Activated CD4-positive, alpha-beta T cell treated with anti-CD3 and anti-CD28 coated beads for 24 hours (primary cell): ENCODE measurements at regions not wholly inside any gene's neighbourhood (a gene's known extent, or its start where the extent isn't known, plus 50 kb on each side); places are given as distances from the start of the nearest gene placed in this dataset.
"Not testable (repeated sequence)": the region's sequence is repeated elsewhere in the genome, so short reads cannot be mapped to it uniquely, and the experiment has no call there.

Experiments used
- DNase-seq, 2 donors: peaks; one replicate each; pipeline ENCODE4 v3.0.0-alpha.2; 2020; ENCODE audit warnings: low read depth in 2 of 2

GRCh38 chr9:88280816-88281382 is 107.3 kb upstream of the SPIN1 start:
- no peak for DNase-seq

GRCh38 chr9:88278036-88278435 is 110.2 kb upstream of the SPIN1 start:
- DNase-seq: no peak

- DNase-seq: no peak
Measured at GRCh38 chr9:88274078-88274477, 114.2 kb upstream of the SPIN1 start.

- DNase-seq: no peak
Measured at GRCh38 chr9:88272986-88273385, 115.3 kb upstream of the SPIN1 start.

- DNase-seq: no peak
Measured at GRCh38 chr9:88270413-88270812, 117.8 kb upstream of the SPIN1 start.

- DNase-seq: no peak
Measured at GRCh38 chr9:88268886-88269285, 119.4 kb upstream of the SPIN1 start.

GRCh38 chr9:88267283-88267682 is 121.0 kb upstream of the SPIN1 start:
- DNase-seq: no peak

GRCh38 chr9:88266416-88266815 is 121.8 kb upstream of the SPIN1 start:
- no peak for DNase-seq

- no peak for DNase-seq
Measured at GRCh38 chr9:88259001-88259400, 120.7 kb upstream of the SPATA31C2 start.

GRCh38 chr9:88258601-88259000 is 120.3 kb upstream of the SPATA31C2 start:
- no peak for DNase-seq

- DNase-seq: no peak
Measured at GRCh38 chr9:88258024-88258423, 119.7 kb upstream of the SPATA31C2 start.

- no peak for DNase-seq
Measured at GRCh38 chr9:88256216-88256615, 117.9 kb upstream of the SPATA31C2 start.

GRCh38 chr9:88255806-88256205 is 117.5 kb upstream of the SPATA31C2 start:
- DNase-seq: not testable (repeated sequence)

- no peak for DNase-seq
Measured at GRCh38 chr9:88251903-88252302, 113.6 kb upstream of the SPATA31C2 start.

GRCh38 chr9:88243736-88244135 is 105.5 kb upstream of the SPATA31C2 start:
- no peak for DNase-seq

- no peak for DNase-seq
Measured at GRCh38 chr9:88242879-88243278, 104.6 kb upstream of the SPATA31C2 start.

- DNase-seq: peak in 1 of 2 donors; percentile 2
Measured at GRCh38 chr9:88237991-88238571, 99.8 kb upstream of the SPATA31C2 start.

- DNase-seq: no peak
Measured at GRCh38 chr9:88237479-88237961, 99.2 kb upstream of the SPATA31C2 start.

GRCh38 chr9:88236511-88237478 is 98.5 kb upstream of the SPATA31C2 start:
- no peak for DNase-seq

- no peak for DNase-seq
Measured at GRCh38 chr9:88235615-88236014, 97.3 kb upstream of the SPATA31C2 start.

- no peak for DNase-seq
Measured at GRCh38 chr9:88234114-88234513, 95.8 kb upstream of the SPATA31C2 start.

- DNase-seq: no peak
Measured at GRCh38 chr9:88233091-88233490, 94.8 kb upstream of the SPATA31C2 start.

- no peak for DNase-seq
Measured at GRCh38 chr9:88230612-88231011, 92.3 kb upstream of the SPATA31C2 start.
